Neural cell (in vitro differentiated cells): ENCODE measurements at regions not wholly inside any gene's neighbourhood (a gene's known extent, or its start where the extent isn't known, plus 50 kb on each side); places are given as distances from the start of the nearest gene placed in this dataset.

Experiments
- CTCF ChIP-seq: fragments of 450-650 bp; IDR thresholded peaks from 2 replicates; pipeline ENCODE4 v1.5.1; 2014; ENCODE audit warnings: antibody characterized with exemption, mild to moderate bottlenecking, moderate library complexity; ENCODE audit not compliant: poor library complexity, severe bottlenecking
- EP300 ChIP-seq: fragments of 450-650 bp; conservative IDR thresholded peaks from 2 replicates; pipeline ENCODE4 v1.6.1; 2014; ENCODE audit warnings: antibody characterized with exemption, mild to moderate bottlenecking, moderate library complexity; ENCODE audit not compliant: poor library complexity, severe bottlenecking
- POLR2AphosphoS5 ChIP-seq: IDR thresholded peaks from 2 replicates; pipeline ENCODE4 v1.6.1; 2012
- RAD21 ChIP-seq: fragments of 450-650 bp; conservative IDR thresholded peaks from 2 replicates; pipeline ENCODE4 v1.6.1; 2014; ENCODE audit warnings: antibody characterized with exemption, mild to moderate bottlenecking, moderate library complexity
- REST ChIP-seq: IDR thresholded peaks from 2 replicates; pipeline ENCODE4 v1.6.1; 2012; ENCODE audit warnings: borderline replicate concordance
- TAF1 ChIP-seq: IDR thresholded peaks from 2 replicates; pipeline ENCODE4 v1.6.1; 2012; ENCODE audit warnings: low read depth

- TF ChIP-seq POLR2AphosphoS5 (no peak), RAD21 (no peak), CTCF (no peak), TAF1 (no peak), EP300 (no peak), REST (no peak)
Measured at GRCh38 chr13:104099750-104100149, 1033.5 kb upstream of the SLC10A2 start.
